Raji (cell line): ENCODE measurements at regions not wholly inside any gene's neighbourhood (a gene's known extent, or its start where the extent isn't known, plus 50 kb on each side); places are given as distances from the start of the nearest gene placed in this dataset.

Experiments used
- POLR2A ChIP-seq: IDR thresholded peaks from 2 replicates; pipeline ENCODE4 v1.6.1; 2011; ENCODE audit warnings: low read depth, low read length, control low read depth; ENCODE audit not compliant: insufficient read depth

GRCh38 chr6:105604587-105604884, 201.7 kb upstream of the PREP start:
- TF ChIP-seq POLR2A = no peak

- TF ChIP-seq POLR2A = no peak
Measured at GRCh38 chr6:105603788-105604586, 201.1 kb upstream of the PREP start.

GRCh38 chr6:105601541-105602236, 198.8 kb upstream of the PREP start:
- TF ChIP-seq POLR2A = no peak

GRCh38 chr6:105600336-105601260, 197.7 kb upstream of the PREP start:
- no peak for TF ChIP-seq POLR2A

- TF ChIP-seq POLR2A = no peak
Measured at GRCh38 chr6:105598264-105598663, 195.4 kb upstream of the PREP start.

GRCh38 chr6:105596284-105596755, 193.4 kb upstream of the PREP start:
- TF ChIP-seq POLR2A = no peak

- TF ChIP-seq POLR2A = no peak
Measured at GRCh38 chr6:105595829-105596228, 192.9 kb upstream of the PREP start.

- no peak for TF ChIP-seq POLR2A
Measured at GRCh38 chr6:105594821-105595220, 191.9 kb upstream of the PREP start.

- TF ChIP-seq POLR2A = no peak
Measured at GRCh38 chr6:105593805-105594671, 191.2 kb upstream of the PREP start.

- TF ChIP-seq POLR2A = no peak
Measured at GRCh38 chr6:105593056-105593690, 190.3 kb upstream of the PREP start.

- TF ChIP-seq POLR2A = no peak
Measured at GRCh38 chr6:105592329-105592728, 189.4 kb upstream of the PREP start.

- TF ChIP-seq POLR2A = 0 out of 2 replicates have a peak, but pooled peaks have one; percentile 21
Measured at GRCh38 chr6:105591053-105591452, 188.2 kb upstream of the PREP start.

GRCh38 chr6:105588123-105588710, 185.3 kb upstream of the PREP start:
- TF ChIP-seq POLR2A = no peak
